NB4 (cell line): ENCODE measurements at regions not wholly inside any gene's neighbourhood (a gene's known extent, or its start where the extent isn't known, plus 50 kb on each side); places are given as distances from the start of the nearest gene placed in this dataset.

ENCODE experiments used
- CTCF ChIP-seq: IDR thresholded peaks from one replicate; pipeline ENCODE4 v1.5.1; 2012; ENCODE audit warnings: low read depth, low read length
- MAX ChIP-seq: IDR thresholded peaks from 2 replicates; pipeline ENCODE4 v1.6.1; 2011; ENCODE audit warnings: low read depth, low read length
- MYC ChIP-seq: IDR thresholded peaks from 2 replicates; pipeline ENCODE4 v1.6.1; 2011; ENCODE audit warnings: low read depth, low read length
- POLR2A ChIP-seq: IDR thresholded peaks from 2 replicates; pipeline ENCODE4 v1.6.1; 2011; ENCODE audit warnings: mild to moderate bottlenecking; ENCODE audit not compliant: insufficient read length; ENCODE audit errors: extremely low read depth

DNA sequence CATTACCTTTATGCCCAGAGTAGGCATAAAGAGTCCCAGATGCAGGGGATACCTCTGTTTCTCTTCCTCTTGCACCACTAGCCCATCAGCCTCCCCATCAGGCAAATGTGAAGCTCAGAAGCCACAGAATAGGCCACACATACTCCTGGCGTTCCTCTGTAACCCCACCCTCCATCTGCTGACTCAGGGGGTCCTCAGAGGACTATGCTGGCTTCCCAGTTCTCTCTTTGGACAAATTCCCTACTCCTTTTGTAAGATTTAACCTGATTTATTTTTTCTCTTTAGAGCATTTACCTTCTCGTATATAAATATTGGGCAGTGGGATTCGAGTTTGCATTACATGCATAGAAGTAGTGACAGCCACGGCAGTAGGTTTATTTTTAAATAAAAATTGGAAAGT is 262.3 kb upstream of the CADM1 start:
- TF ChIP-seq MAX (no peak), CTCF (no peak), POLR2A (no peak), MYC (no peak)
